Mesenchymal stem cell (in vitro differentiated cells and primary cell): ENCODE measurements at regions not wholly inside any gene's neighbourhood (a gene's known extent, or its start where the extent isn't known, plus 50 kb on each side); places are given as distances from the start of the nearest gene placed in this dataset.
"Not testable (repeated sequence)": the region's sequence is repeated elsewhere in the genome, so short reads cannot be mapped to it uniquely, and the experiment has no call there.

Experiments
- DNase-seq: peaks from one replicate; pipeline ENCODE4 v3.0.0-alpha.2; 2013
- H2AFZ ChIP-seq: one replicate; pipeline ENCODE4 v1.6.1; 2013; ENCODE audit warnings: low read depth, mild to moderate bottlenecking, control low read depth, inconsistent platforms, low read length, moderate library complexity
- H2AK5ac ChIP-seq: 2 replicates; pipeline ENCODE4 v1.6.1; 2013; ENCODE audit warnings: low read length, moderate library complexity, mild to moderate bottlenecking, inconsistent platforms; ENCODE audit not compliant: severe bottlenecking
- H2BK120ac ChIP-seq: one replicate; pipeline ENCODE4 v1.6.1; 2013; ENCODE audit warnings: low read depth, mild to moderate bottlenecking, inconsistent platforms, low read length, moderate library complexity
- H2BK12ac ChIP-seq, 2 experiments: one replicate each; pipeline ENCODE4 v1.6.1; 2013; ENCODE audit warnings: inconsistent platforms in 2 of 2, low read length in 2 of 2, mild to moderate bottlenecking in 2 of 2, moderate library complexity in 2 of 2, control low read depth in 1 of 2
- H2BK15ac ChIP-seq: one replicate; pipeline ENCODE4 v1.6.1; 2013; ENCODE audit warnings: mild to moderate bottlenecking, low read depth, inconsistent platforms; ENCODE audit not compliant: poor library complexity, severe bottlenecking
- H2BK5ac ChIP-seq: 2 replicates; pipeline ENCODE4 v1.6.1; 2013; ENCODE audit warnings: low read depth, mild to moderate bottlenecking, low read length, control low read depth, inconsistent platforms; ENCODE audit not compliant: poor library complexity, severe bottlenecking
- H3K14ac ChIP-seq, 2 experiments: one replicate each; pipeline ENCODE4 v1.6.1; 2013; ENCODE audit warnings: inconsistent platforms in 2 of 2, low read length in 2 of 2, control low read depth in 1 of 2, mild to moderate bottlenecking in 1 of 2, moderate library complexity in 1 of 2
- H3K18ac ChIP-seq, 2 experiments: one replicate each; pipeline ENCODE4 v1.6.1; 2013; ENCODE audit warnings: inconsistent platforms in 2 of 2, low read length in 2 of 2, control low read depth in 1 of 2, low read depth in 1 of 2, mild to moderate bottlenecking in 1 of 2
- H3K23ac ChIP-seq, 2 experiments: one replicate each; pipeline ENCODE4 v1.6.1; 2013; ENCODE audit warnings: inconsistent platforms in 2 of 2, low read length in 2 of 2, mild to moderate bottlenecking in 2 of 2, moderate library complexity in 2 of 2, control low read depth in 1 of 2
- H3K27ac ChIP-seq: 2 replicates; pipeline ENCODE4 v1.5.1; 2013; ENCODE audit warnings: mild to moderate bottlenecking, moderate library complexity, low read length, control low read depth, inconsistent platforms; ENCODE audit not compliant: poor library complexity, severe bottlenecking
- H3K27me3 ChIP-seq, 2 experiments: 2 replicates each; pipeline versions ENCODE4 v1.6.1 to v1.7.0; 2013; ENCODE audit warnings: low read length in 2 of 2, mild to moderate bottlenecking in 2 of 2, moderate library complexity in 2 of 2, control low read depth in 1 of 2, inconsistent platforms in 1 of 2; ENCODE audit not compliant: control insufficient read depth in 1 of 2, insufficient read depth in 1 of 2
- H3K36me3 ChIP-seq, 2 experiments: 2 replicates each; pipeline versions ENCODE4 v1.6.1 to v1.7.0; 2013; ENCODE audit warnings: low read length in 2 of 2, control low read depth in 1 of 2, inconsistent platforms in 1 of 2, low read depth in 1 of 2, mild to moderate bottlenecking in 1 of 2; ENCODE audit not compliant: insufficient read depth in 2 of 2, control insufficient read depth in 1 of 2
- H3K4ac ChIP-seq, 2 experiments: one replicate each; pipeline ENCODE4 v1.6.1; 2013; ENCODE audit warnings: inconsistent platforms in 2 of 2, low read length in 2 of 2, mild to moderate bottlenecking in 2 of 2, moderate library complexity in 2 of 2, control low read depth in 1 of 2, low read depth in 1 of 2
- H3K4me1 ChIP-seq: 2 replicates; pipeline ENCODE4 v1.6.1; 2013; ENCODE audit warnings: low read depth, low read length, control low read depth; ENCODE audit not compliant: control insufficient read depth, insufficient read depth
- H3K4me2 ChIP-seq: 2 replicates; pipeline ENCODE4 v1.6.1; 2013; ENCODE audit warnings: low read length, mild to moderate bottlenecking, inconsistent platforms; ENCODE audit not compliant: poor library complexity, severe bottlenecking
- H3K4me3 ChIP-seq, 2 experiments: 2 replicates each; pipeline versions ENCODE4 v1.5.1 to v1.7.0; 2013; ENCODE audit warnings: low read length in 2 of 2, mild to moderate bottlenecking in 2 of 2, control low read depth in 1 of 2, low read depth in 1 of 2; ENCODE audit not compliant: insufficient read depth in 1 of 2
- H3K79me1 ChIP-seq: replicated peaks from 2 replicates; pipeline ENCODE4 v1.6.1; 2013; ENCODE audit warnings: mild to moderate bottlenecking, control low read depth, low read length, inconsistent platforms; ENCODE audit not compliant: poor library complexity, severe bottlenecking
- H3K9ac ChIP-seq: 2 replicates; pipeline ENCODE4 v1.7.0; 2013; ENCODE audit warnings: mild to moderate bottlenecking, low read length, moderate library complexity
- H3K9me3 ChIP-seq: 2 replicates; pipeline ENCODE4 v1.7.0; 2013; ENCODE audit warnings: mild to moderate bottlenecking, low read length; ENCODE audit not compliant: control insufficient read depth
- H4K8ac ChIP-seq: one replicate; pipeline ENCODE4 v1.6.1; 2013; ENCODE audit warnings: inconsistent platforms, mild to moderate bottlenecking, low read length, moderate library complexity
- H4K91ac ChIP-seq: one replicate; pipeline ENCODE4 v1.6.1; 2013; ENCODE audit warnings: mild to moderate bottlenecking, low read length, inconsistent platforms
- WGBS: methylation state at CpG from one replicate; pipeline ENCODE4 v1.1.7; 2013; ENCODE audit warnings: mixed read lengths; 5-methylcytosine and 5-hydroxymethylcytosine counted together

GRCh38 chr3:105979961-105980360 is 111.1 kb upstream of the CBLB start:
- H3K27ac ChIP-seq, result no peak overlapping the region
- H2AFZ ChIP-seq, result no peak overlapping the region
- no peak overlapping the region for H2BK15ac ChIP-seq
- H2BK5ac ChIP-seq, result no peak overlapping the region
- no peak overlapping the region for H3K18ac ChIP-seq
- H3K27me3 ChIP-seq, result no peaks in the 10 kb centered on the region
- no peak overlapping the region for H4K8ac ChIP-seq
- H4K91ac ChIP-seq, result no peak overlapping the region
- peaks cover 8% of the 10 kb centered on the region for H3K9me3 ChIP-seq
- no peak overlapping the region for H3K4me3 ChIP-seq
- no peak overlapping the region for H3K9ac ChIP-seq
- H3K14ac ChIP-seq, result no peak overlapping the region
- no peak overlapping the region for H2BK12ac ChIP-seq
- H3K36me3 ChIP-seq, result no peaks in the 10 kb centered on the region
- H3K4me1 ChIP-seq, result no peaks in the 10 kb centered on the region
- DNase-seq, result no peak
- 42% methylated on average over 2 of the region's 3 CpGs for WGBS
- H3K23ac ChIP-seq, result no peak overlapping the region
- H3K4ac ChIP-seq, result no peak overlapping the region
- no peak overlapping the region for H2AK5ac ChIP-seq
- H2BK120ac ChIP-seq, result no peak overlapping the region
- H3K4me2 ChIP-seq, result no peak overlapping the region
- H3K79me1 ChIP-seq, result no peaks in the 10 kb centered on the region

GRCh38 chr3:105982207-105982606 is 113.4 kb upstream of the CBLB start:
- Histone ChIP-seq H2BK12ac (no peak overlapping the region), H2BK15ac (no peak overlapping the region), H3K4ac (no peak overlapping the region), H3K14ac (no peak overlapping the region), H3K4me1 (no peaks in the 10 kb centered on the region), H3K36me3 (no peaks in the 10 kb centered on the region), H3K18ac (no peak overlapping the region), H3K23ac (no peak overlapping the region), H2AK5ac (no peak overlapping the region), H3K4me3 (no peak overlapping the region), H3K27ac (no peak overlapping the region), H2AFZ (no peak overlapping the region), H3K9me3 (peaks cover 8% of the 10 kb centered on the region), H3K9ac (no peak overlapping the region), H4K8ac (no peak overlapping the region), H2BK120ac (no peak overlapping the region), H3K27me3 (no peaks in the 10 kb centered on the region), H3K4me2 (no peak overlapping the region), H3K79me1 (no peaks in the 10 kb centered on the region), H4K91ac (no peak overlapping the region), H2BK5ac (no peak overlapping the region)
- no peak for DNase-seq
- 97% methylated on average over 1 of the region's 1 CpG for WGBS

GRCh38 chr3:105984837-105985236 is 116.0 kb upstream of the CBLB start:
- Histone ChIP-seq H2BK12ac (no peak overlapping the region), H3K9me3 (peaks cover 8% of the 10 kb centered on the region), H3K36me3 (no peaks in the 10 kb centered on the region), H2BK15ac (no peak overlapping the region), H3K23ac (no peak overlapping the region), H3K9ac (no peak overlapping the region), H3K27me3 (no peaks in the 10 kb centered on the region), H2AFZ (no peak overlapping the region), H3K79me1 (no peaks in the 10 kb centered on the region), H3K27ac (no peak overlapping the region), H4K91ac (no peak overlapping the region), H2BK5ac (no peak overlapping the region), H3K4me3 (no peak overlapping the region), H3K4me2 (no peak overlapping the region), H2BK120ac (no peak overlapping the region), H3K18ac (no peak overlapping the region), H4K8ac (no peak overlapping the region), H3K4me1 (no peaks in the 10 kb centered on the region), H3K4ac (no peak overlapping the region), H3K14ac (no peak overlapping the region), H2AK5ac (no peak overlapping the region)
- WGBS, result 68% methylated on average over 1 of the region's 1 CpG
- DNase-seq, result no peak

- not testable (repeated sequence) for H2BK15ac ChIP-seq, H3K79me1 ChIP-seq, H3K4ac ChIP-seq, H3K23ac ChIP-seq, H3K18ac ChIP-seq, H2BK12ac ChIP-seq, H3K36me3 ChIP-seq, H3K4me2 ChIP-seq, H3K27ac ChIP-seq, DNase-seq, H3K4me3 ChIP-seq, H3K27me3 ChIP-seq, H2AK5ac ChIP-seq, H2BK5ac ChIP-seq, H3K4me1 ChIP-seq, H2BK120ac ChIP-seq, H4K91ac ChIP-seq, H3K14ac ChIP-seq, H3K9ac ChIP-seq, H2AFZ ChIP-seq, H4K8ac ChIP-seq
- peaks cover 11% of the 10 kb centered on the region for H3K9me3 ChIP-seq
- 96% methylated on average over 1 of the region's 2 CpGs for WGBS
Measured at GRCh38 chr3:105986343-105986742, 117.5 kb upstream of the CBLB start.
